OCI-LY1 (cell line): ENCODE measurements at regions not wholly inside any gene's neighbourhood (a gene's known extent, or its start where the extent isn't known, plus 50 kb on each side); places are given as distances from the start of the nearest gene placed in this dataset.

Experiments used
- EZH2 ChIP-seq: fragments of 200-600 bp; sonication (generic), shearing (Covaris generic); IDR thresholded peaks from 2 replicates; pipeline ENCODE4 v1.8.0; 2017; ENCODE audit warnings: borderline replicate concordance, mixed run types, mild to moderate bottlenecking, antibody characterized with exemption, low read length, moderate library complexity, mixed read lengths
- TF ChIP-seq, protein P1 (sequence below): fragments of 200-600 bp; sonication (generic), shearing (Covaris generic); IDR thresholded peaks from 2 replicates; pipeline ENCODE4 v1.5.1; 2017; ENCODE audit warnings: mild to moderate bottlenecking, antibody characterized with exemption, low read length, moderate library complexity, mixed read lengths

DNA sequence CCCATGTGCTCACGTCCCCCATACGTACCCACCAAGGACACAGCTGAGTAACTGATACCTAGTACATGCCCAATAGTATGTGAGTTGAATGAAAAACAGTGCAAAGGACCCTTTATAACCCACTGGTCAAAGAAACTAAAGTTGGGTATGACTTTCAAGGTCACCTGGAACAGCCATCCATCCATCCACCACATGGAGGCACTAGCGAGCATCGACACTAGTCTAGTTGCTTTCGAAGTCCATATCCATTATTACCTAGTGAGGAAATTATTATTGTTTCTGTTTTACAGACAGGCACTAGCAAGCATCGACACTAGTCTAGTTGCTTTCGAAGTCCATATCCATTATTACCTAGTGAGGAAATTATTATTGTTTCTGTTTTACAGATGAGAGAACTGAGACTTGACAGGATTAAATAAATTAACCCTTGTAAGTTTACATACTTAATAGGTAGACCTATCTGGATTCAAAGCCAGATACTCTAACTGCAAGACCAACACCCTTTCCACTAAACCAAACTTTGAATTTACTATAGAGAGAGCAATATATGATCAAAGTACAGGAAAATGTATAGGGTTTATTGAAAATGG, 233.7 kb downstream of the METTL4 start:
- TF ChIP-seq, protein P1, sequence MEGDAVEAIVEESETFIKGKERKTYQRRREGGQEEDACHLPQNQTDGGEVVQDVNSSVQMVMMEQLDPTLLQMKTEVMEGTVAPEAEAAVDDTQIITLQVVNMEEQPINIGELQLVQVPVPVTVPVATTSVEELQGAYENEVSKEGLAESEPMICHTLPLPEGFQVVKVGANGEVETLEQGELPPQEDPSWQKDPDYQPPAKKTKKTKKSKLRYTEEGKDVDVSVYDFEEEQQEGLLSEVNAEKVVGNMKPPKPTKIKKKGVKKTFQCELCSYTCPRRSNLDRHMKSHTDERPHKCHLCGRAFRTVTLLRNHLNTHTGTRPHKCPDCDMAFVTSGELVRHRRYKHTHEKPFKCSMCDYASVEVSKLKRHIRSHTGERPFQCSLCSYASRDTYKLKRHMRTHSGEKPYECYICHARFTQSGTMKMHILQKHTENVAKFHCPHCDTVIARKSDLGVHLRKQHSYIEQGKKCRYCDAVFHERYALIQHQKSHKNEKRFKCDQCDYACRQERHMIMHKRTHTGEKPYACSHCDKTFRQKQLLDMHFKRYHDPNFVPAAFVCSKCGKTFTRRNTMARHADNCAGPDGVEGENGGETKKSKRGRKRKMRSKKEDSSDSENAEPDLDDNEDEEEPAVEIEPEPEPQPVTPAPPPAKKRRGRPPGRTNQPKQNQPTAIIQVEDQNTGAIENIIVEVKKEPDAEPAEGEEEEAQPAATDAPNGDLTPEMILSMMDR = peak; percentile 52
- no peak for TF ChIP-seq EZH2
